BE2C (cell line): ENCODE measurements at regions not wholly inside any gene's neighbourhood (a gene's known extent, or its start where the extent isn't known, plus 50 kb on each side); places are given as distances from the start of the nearest gene placed in this dataset.
A peak's percentile ranks its signal among the peaks of the same experiment; 100 is the strongest.

Source experiments
- DNase-seq: peaks from one replicate; pipeline ENCODE4 v3.0.0-alpha.2; 2020
- H3K27me3 ChIP-seq: fragments of 250-450 bp; sonication (Bioruptor Pico); 2 replicates; pipeline ENCODE4 v1.5.1; 2020; ENCODE audit warnings: mild to moderate bottlenecking
- H3K36me3 ChIP-seq: fragments of 250-450 bp; sonication (Bioruptor Pico); 2 replicates; pipeline ENCODE4 v1.5.1; 2020; ENCODE audit warnings: mild to moderate bottlenecking
- H3K4me1 ChIP-seq: fragments of 250-450 bp; sonication (Bioruptor Pico); 2 replicates; pipeline ENCODE4 v1.5.1; 2020
- H3K4me3 ChIP-seq: 2 replicates; pipeline ENCODE4 v1.5.1; 2011; ENCODE audit warnings: low read depth, low read length
- H3K9me3 ChIP-seq: fragments of 250-450 bp; sonication (Bioruptor Pico); 2 replicates; pipeline ENCODE4 v1.5.1; 2020
- TF ChIP-seq, protein P1 (sequence below): IDR thresholded peaks from 2 replicates; pipeline ENCODE4 v1.5.1; 2012; ENCODE audit warnings: mild to moderate bottlenecking, low read depth, low read length

DNA sequence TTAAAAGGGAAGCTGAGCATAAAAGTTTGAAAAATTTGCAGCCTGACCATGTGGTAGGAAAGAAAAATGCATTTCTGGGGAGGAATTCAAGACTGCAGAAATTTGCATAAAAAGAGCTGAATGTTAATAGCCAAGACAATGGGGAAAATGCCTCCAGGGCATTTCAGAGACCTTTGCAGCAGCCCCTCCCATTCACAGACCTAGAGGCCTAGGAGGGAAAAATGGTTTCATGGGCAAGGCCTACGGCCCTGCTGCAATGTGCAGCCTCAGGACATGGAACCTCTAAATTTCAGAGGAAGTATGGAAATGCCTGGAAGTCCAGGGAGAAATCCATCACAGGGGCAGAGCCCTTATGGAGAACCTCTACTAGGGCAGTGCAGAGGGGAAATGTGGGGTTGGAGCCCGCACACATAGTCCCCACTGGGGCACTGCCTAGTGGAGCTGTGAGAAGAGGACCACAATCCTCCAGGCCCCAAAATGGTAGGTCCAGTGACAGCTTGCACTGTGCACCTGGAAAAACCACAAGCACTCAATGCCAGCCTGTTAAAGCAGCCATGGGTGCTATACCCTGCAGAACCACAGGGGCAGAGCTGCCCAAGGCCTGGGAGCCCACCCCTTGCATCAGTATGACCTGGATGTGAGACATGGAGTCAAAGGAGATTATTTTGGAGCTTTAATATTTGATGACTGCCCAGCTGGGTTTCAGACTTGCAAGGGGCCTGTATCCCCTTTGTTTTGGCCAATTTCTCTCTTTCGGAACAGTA lies 243.8 kb downstream of the DNAJB9 start:
- Histone ChIP-seq H3K9me3 (no peaks in the 10 kb centered on the region), H3K27me3 (no peaks in the 10 kb centered on the region), H3K4me3 (no peak overlapping the region), H3K4me1 (peaks cover 12% of the 10 kb centered on the region), H3K36me3 (no peaks in the 10 kb centered on the region)
- TF ChIP-seq, protein P1, sequence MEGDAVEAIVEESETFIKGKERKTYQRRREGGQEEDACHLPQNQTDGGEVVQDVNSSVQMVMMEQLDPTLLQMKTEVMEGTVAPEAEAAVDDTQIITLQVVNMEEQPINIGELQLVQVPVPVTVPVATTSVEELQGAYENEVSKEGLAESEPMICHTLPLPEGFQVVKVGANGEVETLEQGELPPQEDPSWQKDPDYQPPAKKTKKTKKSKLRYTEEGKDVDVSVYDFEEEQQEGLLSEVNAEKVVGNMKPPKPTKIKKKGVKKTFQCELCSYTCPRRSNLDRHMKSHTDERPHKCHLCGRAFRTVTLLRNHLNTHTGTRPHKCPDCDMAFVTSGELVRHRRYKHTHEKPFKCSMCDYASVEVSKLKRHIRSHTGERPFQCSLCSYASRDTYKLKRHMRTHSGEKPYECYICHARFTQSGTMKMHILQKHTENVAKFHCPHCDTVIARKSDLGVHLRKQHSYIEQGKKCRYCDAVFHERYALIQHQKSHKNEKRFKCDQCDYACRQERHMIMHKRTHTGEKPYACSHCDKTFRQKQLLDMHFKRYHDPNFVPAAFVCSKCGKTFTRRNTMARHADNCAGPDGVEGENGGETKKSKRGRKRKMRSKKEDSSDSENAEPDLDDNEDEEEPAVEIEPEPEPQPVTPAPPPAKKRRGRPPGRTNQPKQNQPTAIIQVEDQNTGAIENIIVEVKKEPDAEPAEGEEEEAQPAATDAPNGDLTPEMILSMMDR = no peak; the same call in 1 of the 2 replicates
- DNase-seq = peak; percentile 17

DNA sequence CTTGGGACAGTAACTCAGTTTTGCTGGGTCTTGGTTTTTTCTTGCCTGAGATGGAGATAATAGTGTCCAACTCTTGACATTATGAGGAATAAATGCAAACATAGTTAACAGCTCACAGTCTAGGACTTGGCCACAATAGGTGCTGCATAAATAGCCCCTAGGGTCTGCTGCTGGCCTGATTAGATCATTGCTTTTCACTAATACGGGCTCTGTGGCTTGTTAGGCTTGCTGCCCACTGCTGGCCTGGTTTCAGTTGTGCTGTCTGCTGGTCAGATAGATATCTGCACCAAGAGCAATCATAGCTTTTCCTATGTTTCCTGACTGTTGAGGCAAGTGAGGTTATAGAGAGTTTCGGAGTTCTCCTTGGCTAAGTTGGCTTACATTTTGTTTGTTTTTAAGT lies 246.1 kb downstream of the DNAJB9 start:
- no peaks in the 10 kb centered on the region for H3K36me3 ChIP-seq
- H3K4me1 ChIP-seq = peaks cover 12% of the 10 kb centered on the region
- TF ChIP-seq, protein P1 = peak; percentile 61
- no peaks in the 10 kb centered on the region for H3K9me3 ChIP-seq
- H3K4me3 ChIP-seq = no peak overlapping the region
- peak; percentile 82 for DNase-seq
- H3K27me3 ChIP-seq = no peaks in the 10 kb centered on the region

DNA sequence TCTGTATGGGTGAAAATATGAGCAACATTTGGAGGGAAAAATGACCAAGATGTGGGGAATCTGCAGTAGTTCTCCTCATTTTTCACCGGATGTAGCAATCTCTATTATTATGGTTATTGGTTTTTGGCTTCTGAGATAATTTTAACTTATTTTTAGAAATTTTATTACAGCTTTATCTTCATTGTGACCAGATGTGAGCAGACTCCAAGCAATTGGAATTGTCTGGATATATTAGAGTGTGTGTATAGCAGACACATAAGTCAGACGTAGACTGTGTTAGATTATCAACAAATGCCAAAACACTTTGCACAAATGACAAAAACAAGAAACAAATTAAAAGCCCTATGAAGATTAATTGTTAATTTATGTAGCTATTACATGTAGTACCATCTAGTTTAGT lies 249.1 kb downstream of the DNAJB9 start:
- TF ChIP-seq, protein P1 = no peak
- no peak for DNase-seq
- Histone ChIP-seq H3K27me3 (no peaks in the 10 kb centered on the region), H3K9me3 (no peaks in the 10 kb centered on the region), H3K4me1 (peaks cover 12% of the 10 kb centered on the region), H3K4me3 (no peak overlapping the region), H3K36me3 (no peaks in the 10 kb centered on the region)

DNA sequence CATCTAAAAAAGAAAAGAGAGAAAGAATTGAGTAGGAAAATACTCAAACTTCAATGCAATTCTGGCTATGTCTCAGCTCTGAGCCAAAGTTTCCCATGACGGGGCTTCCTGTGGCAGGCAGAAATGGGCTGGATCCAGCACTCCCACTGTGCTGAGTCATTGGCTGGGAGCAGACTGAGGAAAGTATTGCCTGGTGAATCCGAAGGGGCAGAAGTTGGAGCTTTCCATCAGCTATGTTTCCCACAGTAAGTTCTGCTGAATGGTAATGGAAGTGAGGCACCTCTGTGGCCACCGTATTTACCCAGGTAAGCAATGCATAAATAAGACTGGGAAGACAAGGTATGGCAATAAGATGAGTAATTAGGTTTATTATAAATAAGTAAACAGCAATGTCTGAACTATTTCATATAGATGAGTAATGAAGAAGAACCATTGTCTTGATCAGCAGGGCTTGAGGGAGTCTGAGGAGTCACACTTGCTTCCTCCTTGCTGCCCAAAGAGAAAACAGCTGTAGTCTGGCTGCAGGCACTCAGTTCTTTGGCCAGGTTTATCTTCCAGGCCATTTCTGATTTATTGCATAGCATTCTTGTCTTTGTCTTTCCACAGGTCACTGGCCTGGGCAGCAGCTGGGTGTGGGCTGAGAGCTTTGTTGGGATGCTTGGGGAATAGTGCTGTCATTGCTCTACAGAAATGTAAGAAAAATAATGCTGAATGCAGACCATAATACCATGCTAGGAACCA lies 255.3 kb downstream of the DNAJB9 start:
- TF ChIP-seq, protein P1 = no peak
- Histone ChIP-seq H3K4me1 (no peaks in the 10 kb centered on the region), H3K4me3 (no peak overlapping the region), H3K9me3 (no peaks in the 10 kb centered on the region), H3K27me3 (no peaks in the 10 kb centered on the region), H3K36me3 (no peaks in the 10 kb centered on the region)
- DNase-seq = no peak

DNA sequence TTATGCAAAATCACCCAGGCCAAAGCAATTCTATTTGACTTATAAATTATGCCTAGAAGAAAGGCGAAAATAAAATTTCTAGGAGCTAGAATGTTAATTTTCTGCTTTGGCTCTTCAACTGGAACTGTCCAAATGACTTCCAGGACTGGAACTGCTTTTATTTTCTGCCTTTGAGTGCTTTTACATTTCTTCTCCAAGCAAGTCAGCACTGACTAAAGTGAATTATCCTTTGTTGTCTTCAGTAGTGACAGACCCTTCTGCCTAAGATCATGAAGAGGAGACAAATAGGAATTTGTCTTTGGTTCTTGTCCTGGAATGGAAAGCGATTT lies 255.9 kb downstream of the DNAJB9 start:
- TF ChIP-seq, protein P1 = no peak
- Histone ChIP-seq H3K9me3 (no peaks in the 10 kb centered on the region), H3K4me1 (no peaks in the 10 kb centered on the region), H3K36me3 (no peaks in the 10 kb centered on the region), H3K4me3 (no peak overlapping the region), H3K27me3 (no peaks in the 10 kb centered on the region)
- no peak for DNase-seq

DNA sequence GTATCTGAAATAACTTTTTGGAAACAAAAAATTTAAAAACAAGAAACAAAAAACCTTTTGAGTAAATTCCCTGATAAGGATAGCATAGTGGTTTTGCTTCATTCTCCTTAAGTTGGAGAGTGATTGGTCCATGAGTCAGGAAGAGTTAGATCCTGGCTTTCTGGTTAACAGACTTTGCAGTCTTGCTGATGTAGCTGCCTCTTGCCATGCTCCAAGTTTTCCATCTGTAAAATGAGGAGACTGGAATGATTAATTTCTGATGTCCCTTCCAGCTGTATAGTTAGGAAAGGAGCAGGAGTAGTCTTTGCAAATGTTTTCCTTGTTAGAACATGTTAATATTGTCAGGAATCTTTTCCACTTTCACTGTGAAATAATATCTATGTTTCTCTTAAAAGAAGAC lies 266.6 kb downstream of the DNAJB9 start:
- Histone ChIP-seq H3K9me3 (no peaks in the 10 kb centered on the region), H3K4me3 (no peak overlapping the region), H3K36me3 (no peaks in the 10 kb centered on the region), H3K27me3 (no peaks in the 10 kb centered on the region), H3K4me1 (no peaks in the 10 kb centered on the region)
- TF ChIP-seq, protein P1 = no peak
- no peak for DNase-seq
